ENCODE measurements at regions not wholly inside any gene's neighbourhood (a gene's known extent, or its start where the extent isn't known, plus 50 kb on each side); places are given as distances from the start of the nearest gene placed in this dataset.

- no peak overlapping the region for H3K4me3 Mint-ChIP-seq
- no peaks in the 10 kb centered on the region for H3K27me3 Mint-ChIP-seq
- peaks cover 0 to 1% (median 0%) of the 10 kb centered on the region in 3 donors for H3K4me1 Mint-ChIP-seq
Observed at GRCh38 chr13:61078976-61079770, 336.5 kb downstream of the PCDH20 start.

GRCh38 chr13:61052175-61052574 lies 363.5 kb downstream of the PCDH20 start:
- Mint-ChIP-seq H3K36me3 (no peaks in the 10 kb centered on the region), H3K27ac (no peak overlapping the region), H3K9me3 (no peaks in the 10 kb centered on the region), H3K4me1 (no peaks in the 10 kb centered on the region), H3K27me3 (no peaks in the 10 kb centered on the region), H3K4me3 (no peak overlapping the region)

More at GRCh38 chr13:61078976-61079770, 336.5 kb downstream of the PCDH20 start:
- peaks cover 2% of the 10 kb centered on the region for H3K36me3 Mint-ChIP-seq
- H3K9me3 Mint-ChIP-seq = peaks cover 0 to 25% (median 4%) of the 10 kb centered on the region in 3 donors
- H3K27ac Mint-ChIP-seq = no peak overlapping the region

GRCh38 chr13:61045251-61045650 lies 370.4 kb downstream of the PCDH20 start:
- H3K4me3 Mint-ChIP-seq = no peak overlapping the region
- H3K9me3 Mint-ChIP-seq = no peaks in the 10 kb centered on the region
- H3K27me3 Mint-ChIP-seq = no peaks in the 10 kb centered on the region
- H3K36me3 Mint-ChIP-seq = no peaks in the 10 kb centered on the region
- H3K4me1 Mint-ChIP-seq = no peaks in the 10 kb centered on the region
- no peak overlapping the region for H3K27ac Mint-ChIP-seq

GRCh38 chr13:61040181-61040580 lies 375.5 kb downstream of the PCDH20 start:
- no peak overlapping the region for H3K27ac Mint-ChIP-seq
- peaks cover 0 to 8% (median 3%) of the 10 kb centered on the region in 3 donors for H3K9me3 Mint-ChIP-seq
- no peaks in the 10 kb centered on the region for H3K4me1 Mint-ChIP-seq
- no peak overlapping the region for H3K4me3 Mint-ChIP-seq
- H3K27me3 Mint-ChIP-seq = no peaks in the 10 kb centered on the region
- no peaks in the 10 kb centered on the region for H3K36me3 Mint-ChIP-seq

- H3K36me3 Mint-ChIP-seq = no peaks in the 10 kb centered on the region
- peaks cover 0 to 8% (median 3%) of the 10 kb centered on the region in 3 donors for H3K9me3 Mint-ChIP-seq
- no peaks in the 10 kb centered on the region for H3K27me3 Mint-ChIP-seq
Observed at GRCh38 chr13:61039302-61039701, 376.3 kb downstream of the PCDH20 start.

GRCh38 chr13:61036715-61037114 lies 378.9 kb downstream of the PCDH20 start:
- Mint-ChIP-seq H3K9me3 (peaks cover 0 to 10% (median 3%) of the 10 kb centered on the region in 3 donors), H3K27ac (no peak overlapping the region), H3K4me1 (no peaks in the 10 kb centered on the region), H3K36me3 (no peaks in the 10 kb centered on the region), H3K27me3 (no peaks in the 10 kb centered on the region), H3K4me3 (no peak overlapping the region)

More at GRCh38 chr13:61039302-61039701, 376.3 kb downstream of the PCDH20 start:
- Mint-ChIP-seq H3K4me3 (no peak overlapping the region), H3K4me1 (no peaks in the 10 kb centered on the region), H3K27ac (no peak overlapping the region)

GRCh38 chr13:61030445-61030844 lies 385.2 kb downstream of the PCDH20 start:
- H3K27ac Mint-ChIP-seq = no peak overlapping the region
- H3K4me3 Mint-ChIP-seq = no peak overlapping the region
- H3K9me3 Mint-ChIP-seq = peaks cover 0 to 7% (median 6%) of the 10 kb centered on the region in 3 donors
- no peaks in the 10 kb centered on the region for H3K4me1 Mint-ChIP-seq
- H3K36me3 Mint-ChIP-seq = no peaks in the 10 kb centered on the region
- no peaks in the 10 kb centered on the region for H3K27me3 Mint-ChIP-seq

- H3K27ac Mint-ChIP-seq = no peak overlapping the region
- no peaks in the 10 kb centered on the region for H3K27me3 Mint-ChIP-seq
- no peaks in the 10 kb centered on the region for H3K36me3 Mint-ChIP-seq
- H3K9me3 Mint-ChIP-seq = peaks cover 2 to 12% (median 9%) of the 10 kb centered on the region in 3 donors
- H3K4me1 Mint-ChIP-seq = no peaks in the 10 kb centered on the region
- H3K4me3 Mint-ChIP-seq = no peak overlapping the region
Observed at GRCh38 chr13:61029064-61029463, 386.6 kb downstream of the PCDH20 start.

- no peaks in the 10 kb centered on the region for H3K4me1 Mint-ChIP-seq
- H3K36me3 Mint-ChIP-seq = no peaks in the 10 kb centered on the region
Observed at GRCh38 chr13:61024046-61024445, 391.6 kb downstream of the PCDH20 start.

GRCh38 chr13:61021838-61022237 lies 393.8 kb downstream of the PCDH20 start:
- Mint-ChIP-seq H3K4me3 (no peak overlapping the region), H3K4me1 (no peaks in the 10 kb centered on the region), H3K36me3 (no peaks in the 10 kb centered on the region), H3K27ac (no peak overlapping the region), H3K27me3 (no peaks in the 10 kb centered on the region), H3K9me3 (peaks cover 2 to 9% (median 9%) of the 10 kb centered on the region in 3 donors)

More at GRCh38 chr13:61024046-61024445, 391.6 kb downstream of the PCDH20 start:
- H3K9me3 Mint-ChIP-seq = peaks cover 2 to 9% (median 9%) of the 10 kb centered on the region in 3 donors
- no peak overlapping the region for H3K4me3 Mint-ChIP-seq
- H3K27ac Mint-ChIP-seq = no peak overlapping the region
- no peaks in the 10 kb centered on the region for H3K27me3 Mint-ChIP-seq

- Mint-ChIP-seq H3K4me3 (no peak overlapping the region), H3K9me3 (peaks cover 0 to 11% (median 2%) of the 10 kb centered on the region in 3 donors), H3K27ac (peak overlapping the region in 1 of 3 donors; percentile 1), H3K4me1 (no peaks in the 10 kb centered on the region), H3K27me3 (no peaks in the 10 kb centered on the region), H3K36me3 (no peaks in the 10 kb centered on the region)
Observed at GRCh38 chr13:61013796-61014195, 401.9 kb downstream of the PCDH20 start.

GRCh38 chr13:61010358-61010757 lies 405.3 kb downstream of the PCDH20 start:
- H3K9me3 Mint-ChIP-seq = peaks cover 0 to 19% (median 8%) of the 10 kb centered on the region in 3 donors
- no peak overlapping the region for H3K4me3 Mint-ChIP-seq
- no peaks in the 10 kb centered on the region for H3K27me3 Mint-ChIP-seq
- no peaks in the 10 kb centered on the region for H3K4me1 Mint-ChIP-seq
- H3K27ac Mint-ChIP-seq = no peak overlapping the region
- H3K36me3 Mint-ChIP-seq = no peaks in the 10 kb centered on the region

GRCh38 chr13:61002686-61003085 lies 413.0 kb downstream of the PCDH20 start:
- no peaks in the 10 kb centered on the region for H3K36me3 Mint-ChIP-seq
- H3K9me3 Mint-ChIP-seq = peaks cover 1 to 16% (median 12%) of the 10 kb centered on the region in 3 donors
- no peaks in the 10 kb centered on the region for H3K27me3 Mint-ChIP-seq
- no peak overlapping the region for H3K27ac Mint-ChIP-seq
- no peaks in the 10 kb centered on the region for H3K4me1 Mint-ChIP-seq
- H3K4me3 Mint-ChIP-seq = no peak overlapping the region

- Mint-ChIP-seq H3K4me3 (no peak overlapping the region), H3K9me3 (peaks cover 4 to 6% (median 4%) of the 10 kb centered on the region in 3 donors), H3K27ac (no peak overlapping the region), H3K27me3 (no peaks in the 10 kb centered on the region), H3K4me1 (no peaks in the 10 kb centered on the region), H3K36me3 (no peaks in the 10 kb centered on the region)
Observed at GRCh38 chr13:60990032-60990733, 425.5 kb downstream of the PCDH20 start.

GRCh38 chr13:60986301-60986700 lies 429.3 kb downstream of the PCDH20 start:
- H3K4me1 Mint-ChIP-seq = no peaks in the 10 kb centered on the region
- H3K27ac Mint-ChIP-seq = no peak overlapping the region
- peaks cover 4 to 6% (median 5%) of the 10 kb centered on the region in 3 donors for H3K9me3 Mint-ChIP-seq
- no peaks in the 10 kb centered on the region for H3K27me3 Mint-ChIP-seq
- no peak overlapping the region for H3K4me3 Mint-ChIP-seq
- H3K36me3 Mint-ChIP-seq = no peaks in the 10 kb centered on the region
